Neural cell (in vitro differentiated cells): ENCODE measurements at regions not wholly inside any gene's neighbourhood (a gene's known extent, or its start where the extent isn't known, plus 50 kb on each side); places are given as distances from the start of the nearest gene placed in this dataset.

Experiments used
- H2AFZ ChIP-seq: fragments of 200-600, 300-800 bp; sonication (generic), shearing (Covaris generic); 2 replicates; pipeline ENCODE4 v1.6.0; 2014; ENCODE audit warnings: low read depth, mild to moderate bottlenecking, antibody characterized with exemption, low read length, moderate library complexity
- H3F3A ChIP-seq: fragments of 200-600 bp; shearing (Covaris generic); 2 replicates; pipeline ENCODE4 v1.6.1; 2016; ENCODE audit warnings: mild to moderate bottlenecking, moderate library complexity, mixed read lengths, antibody characterized with exemption, low read length; ENCODE audit not compliant: insufficient read depth, poor library complexity, severe bottlenecking
- H3K27ac ChIP-seq: fragments of 200-600, 300-800 bp; sonication (generic), shearing (Covaris generic); 2 replicates; pipeline ENCODE4 v1.5.1; 2014; ENCODE audit warnings: mild to moderate bottlenecking, low read length, moderate library complexity
- H3K27me3 ChIP-seq: fragments of 300-800, 200-600 bp; sonication (generic), shearing (Covaris generic); 2 replicates; pipeline ENCODE4 v1.6.0; 2014; ENCODE audit warnings: mild to moderate bottlenecking, low read depth, low read length, moderate library complexity; ENCODE audit not compliant: insufficient read depth
- H3K36me3 ChIP-seq: fragments of 300-800, 200-600 bp; sonication (generic), shearing (Covaris generic); 2 replicates; pipeline ENCODE4 v1.5.1; 2014; ENCODE audit warnings: mild to moderate bottlenecking, antibody characterized with exemption, low read length, moderate library complexity; ENCODE audit not compliant: insufficient read depth
- H3K4me2 ChIP-seq: fragments of 300-800, 200-600 bp; sonication (generic), shearing (Covaris generic); 2 replicates; pipeline ENCODE4 v1.6.0; 2014; ENCODE audit warnings: mild to moderate bottlenecking, low read length
- H3K4me3 ChIP-seq: fragments of 300-800, 200-600 bp; sonication (generic), shearing (Covaris generic); 2 replicates; pipeline ENCODE4 v1.5.1; 2014; ENCODE audit warnings: mild to moderate bottlenecking, low read length, moderate library complexity
- H3K79me2 ChIP-seq: fragments of 200-600 bp; shearing (Covaris generic); replicated peaks from 2 replicates; pipeline ENCODE4 v1.6.0; 2014; ENCODE audit warnings: mild to moderate bottlenecking, low read length, moderate library complexity; ENCODE audit not compliant: insufficient read depth
- H3K9ac ChIP-seq: fragments of 300-800, 200-600 bp; sonication (generic), shearing (Covaris generic); 2 replicates; pipeline ENCODE4 v1.6.1; 2016; ENCODE audit warnings: mild to moderate bottlenecking, low read length, mixed read lengths
- H3K9me2 ChIP-seq: fragments of 200-600 bp; shearing (Covaris generic); 2 replicates; pipeline ENCODE4 v1.6.1; 2016; ENCODE audit warnings: mild to moderate bottlenecking, low read length, mixed read lengths; ENCODE audit not compliant: insufficient read depth
- H3K9me3 ChIP-seq: fragments of 200-600, 300-800 bp; sonication (generic), shearing (Covaris generic); 2 replicates; pipeline ENCODE4 v1.6.1; 2016; ENCODE audit warnings: mild to moderate bottlenecking, mixed run types, low read length, moderate library complexity, mixed read lengths
- H4K20me1 ChIP-seq: fragments of 200-600 bp; shearing (Covaris generic); 2 replicates; pipeline ENCODE4 v1.6.1; 2016; ENCODE audit warnings: mild to moderate bottlenecking, mixed run types; ENCODE audit not compliant: insufficient read depth
- CTCF ChIP-seq: fragments of 450-650 bp; IDR thresholded peaks from 2 replicates; pipeline ENCODE4 v1.5.1; 2014; ENCODE audit warnings: antibody characterized with exemption, mild to moderate bottlenecking, moderate library complexity; ENCODE audit not compliant: poor library complexity, severe bottlenecking
- EP300 ChIP-seq: fragments of 450-650 bp; conservative IDR thresholded peaks from 2 replicates; pipeline ENCODE4 v1.6.1; 2014; ENCODE audit warnings: antibody characterized with exemption, mild to moderate bottlenecking, moderate library complexity; ENCODE audit not compliant: poor library complexity, severe bottlenecking
- EZH2 ChIP-seq: fragments of 200-600, 300-800 bp; shearing (Covaris generic), sonication (generic); IDR thresholded peaks from 2 replicates; pipeline ENCODE4 v1.6.1; 2014; ENCODE audit warnings: antibody characterized with exemption, low read length, borderline replicate concordance, mild to moderate bottlenecking; ENCODE audit not compliant: insufficient read depth, poor library complexity, severe bottlenecking
- MXI1 ChIP-seq: fragments of 450-650 bp; conservative IDR thresholded peaks from 2 replicates; pipeline ENCODE4 v1.6.1; 2014; ENCODE audit warnings: antibody characterized with exemption, mild to moderate bottlenecking; ENCODE audit not compliant: poor library complexity, severe bottlenecking
- POLR2AphosphoS5 ChIP-seq: IDR thresholded peaks from 2 replicates; pipeline ENCODE4 v1.6.1; 2012
- RAD21 ChIP-seq: fragments of 450-650 bp; conservative IDR thresholded peaks from 2 replicates; pipeline ENCODE4 v1.6.1; 2014; ENCODE audit warnings: antibody characterized with exemption, mild to moderate bottlenecking, moderate library complexity
- REST ChIP-seq: IDR thresholded peaks from 2 replicates; pipeline ENCODE4 v1.6.1; 2012; ENCODE audit warnings: borderline replicate concordance
- SMC3 ChIP-seq: fragments of 450-650 bp; conservative IDR thresholded peaks from 2 replicates; pipeline ENCODE4 v1.6.1; 2014; ENCODE audit warnings: antibody characterized with exemption, mild to moderate bottlenecking, moderate library complexity; ENCODE audit not compliant: poor library complexity
- TAF1 ChIP-seq: IDR thresholded peaks from 2 replicates; pipeline ENCODE4 v1.6.1; 2012; ENCODE audit warnings: low read depth

GRCh38 chr3:40853474-40853873 is 328.7 kb downstream of the ZNF621 start:
- H3K79me2 ChIP-seq: no peaks in the 10 kb centered on the region
- no peak for TF ChIP-seq SMC3
- TF ChIP-seq REST: no peak
- TF ChIP-seq MXI1: no peak
- no peak for TF ChIP-seq RAD21
- no peak for TF ChIP-seq EZH2
- no peak for TF ChIP-seq CTCF
- no peak for TF ChIP-seq TAF1
- TF ChIP-seq POLR2AphosphoS5: no peak
- TF ChIP-seq EP300: no peak
- no peak overlapping the region for H3K9ac ChIP-seq
- H4K20me1 ChIP-seq: no peaks in the 10 kb centered on the region
- no peak overlapping the region for H3K4me3 ChIP-seq
- H3F3A ChIP-seq: no peaks in the 10 kb centered on the region
- H3K27me3 ChIP-seq: no peaks in the 10 kb centered on the region
- H3K9me2 ChIP-seq: no peaks in the 10 kb centered on the region
- no peaks in the 10 kb centered on the region for H3K36me3 ChIP-seq
- H3K27ac ChIP-seq: no peak overlapping the region
- no peaks in the 10 kb centered on the region for H3K9me3 ChIP-seq
- no peak overlapping the region for H2AFZ ChIP-seq
- H3K4me2 ChIP-seq: no peak overlapping the region

GRCh38 chr3:40855871-40856270 is 331.1 kb downstream of the ZNF621 start:
- Histone ChIP-seq H3K9me2 (no peaks in the 10 kb centered on the region), H3K36me3 (no peaks in the 10 kb centered on the region), H3K79me2 (no peaks in the 10 kb centered on the region), H3K9me3 (no peaks in the 10 kb centered on the region), H3K27me3 (no peaks in the 10 kb centered on the region), H3K4me3 (no peak overlapping the region), H3K27ac (no peak overlapping the region), H3K4me2 (no peak overlapping the region), H3F3A (no peaks in the 10 kb centered on the region), H2AFZ (no peak overlapping the region), H3K9ac (no peak overlapping the region), H4K20me1 (no peaks in the 10 kb centered on the region)
- TF ChIP-seq CTCF: no peak
- no peak for TF ChIP-seq REST
- no peak for TF ChIP-seq RAD21
- no peak for TF ChIP-seq EZH2
- no peak for TF ChIP-seq MXI1
- no peak for TF ChIP-seq SMC3
- TF ChIP-seq POLR2AphosphoS5: no peak
- no peak for TF ChIP-seq TAF1
- no peak for TF ChIP-seq EP300
